ENCODE measurements at regions not wholly inside any gene's neighbourhood (a gene's known extent, or its start where the extent isn't known, plus 50 kb on each side); places are given as distances from the start of the nearest gene placed in this dataset.

DNA sequence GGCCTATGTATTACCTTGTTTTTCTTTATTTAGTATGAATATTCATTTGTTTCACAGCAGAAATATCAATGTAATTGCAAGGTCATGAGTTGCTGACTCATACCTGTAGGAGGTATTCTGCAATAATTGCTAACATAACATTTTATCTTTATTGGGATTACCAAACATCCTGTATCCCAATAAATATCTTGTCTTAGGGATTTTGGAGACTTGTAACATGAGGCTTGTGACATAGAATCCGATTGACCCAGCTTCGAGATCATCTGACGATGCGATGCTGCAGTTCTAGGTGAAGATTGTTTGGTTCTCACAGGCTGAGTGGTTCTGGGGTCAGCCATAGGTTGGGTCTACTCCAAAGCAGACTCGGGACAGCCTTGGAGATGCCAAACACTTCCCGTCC is 133.4 kb upstream of the RND3 start (continued):
- TF ChIP-seq, protein P1, sequence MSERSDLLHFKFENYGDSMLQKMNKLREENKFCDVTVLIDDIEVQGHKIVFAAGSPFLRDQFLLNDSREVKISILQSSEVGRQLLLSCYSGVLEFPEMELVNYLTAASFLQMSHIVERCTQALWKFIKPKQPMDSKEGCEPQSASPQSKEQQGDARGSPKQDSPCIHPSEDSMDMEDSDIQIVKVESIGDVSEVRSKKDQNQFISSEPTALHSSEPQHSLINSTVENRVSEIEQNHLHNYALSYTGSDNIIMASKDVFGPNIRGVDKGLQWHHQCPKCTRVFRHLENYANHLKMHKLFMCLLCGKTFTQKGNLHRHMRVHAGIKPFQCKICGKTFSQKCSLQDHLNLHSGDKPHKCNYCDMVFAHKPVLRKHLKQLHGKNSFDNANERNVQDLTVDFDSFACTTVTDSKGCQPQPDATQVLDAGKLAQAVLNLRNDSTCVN (tag by site-specific recombination; optimal IDR thresholded peaks at IDR 0.05): no peak
- TF ChIP-seq ZNF18 (tag by site-specific recombination; IDR thresholded peaks at IDR 0.05) (no peak), SP7 (tag by site-specific recombination; IDR thresholded peaks at IDR 0.05) (no peak), ZNF138 (tag by site-specific recombination; IDR thresholded peaks at IDR 0.05; ENCODE audit: borderline replicate concordance) (no peak), SCRT2 (tag by site-specific recombination; IDR thresholded peaks at IDR 0.05) (peak; percentile 63), ZNF366 (tag by site-specific recombination; conservative IDR thresholded peaks at IDR 0.05) (peak; percentile 87), ZNF791 (tag by site-specific recombination; IDR thresholded peaks at IDR 0.05) (no peak), ZNF16 (tag by site-specific recombination; IDR thresholded peaks at IDR 0.05; ENCODE audit: low read depth) (no peak), ZNF548 (tag by site-specific recombination; IDR thresholded peaks at IDR 0.05) (no peak), ZNF843 (tag by site-specific recombination; IDR thresholded peaks at IDR 0.05) (peak; percentile 72), ZNF544 (tag by site-specific recombination; IDR thresholded peaks at IDR 0.05) (no peak), ZXDB (tag by site-specific recombination; IDR thresholded peaks at IDR 0.05) (0 out of 2 replicates have a peak, but pooled peaks have one; percentile 24), ZNF19 (tag by site-specific recombination; IDR thresholded peaks at IDR 0.05; ENCODE audit: low read depth) (no peak), ZNF175 (tag by site-specific recombination; IDR thresholded peaks at IDR 0.05) (no peak), SP3 (tag by site-specific recombination; IDR thresholded peaks at IDR 0.05) (no peak), ZNF10 (tag by site-specific recombination; IDR thresholded peaks at IDR 0.05) (no peak), KLF8 (tag by site-specific recombination; IDR thresholded peaks at IDR 0.05) (peak; percentile 72; the same call in 1 of the 2 replicates), WT1 (tag by site-specific recombination; IDR thresholded peaks at IDR 0.05) (no peak), HOXA7 (CRISPR knock-in tag; IDR thresholded peaks at IDR 0.05; ENCODE audit: borderline replicate concordance) (no peak), HOXD13 (CRISPR knock-in tag; IDR thresholded peaks at IDR 0.05; ENCODE audit: borderline replicate concordance) (0 out of 2 replicates have a peak, but pooled peaks have one; percentile 46), PRDM6 (tag by site-specific recombination; IDR thresholded peaks at IDR 0.05) (0 out of 2 replicates have a peak, but pooled peaks have one; percentile 22), ZNF664 (tag by site-specific recombination; IDR thresholded peaks at IDR 0.05) (no peak), HIC1 (tag by site-specific recombination; IDR thresholded peaks at IDR 0.05) (0 out of 2 replicates have a peak, but pooled peaks have one; percentile 46), ZNF324 (tag by site-specific recombination; IDR thresholded peaks at IDR 0.05) (no peak)
- TF ChIP-seq, protein P2, sequence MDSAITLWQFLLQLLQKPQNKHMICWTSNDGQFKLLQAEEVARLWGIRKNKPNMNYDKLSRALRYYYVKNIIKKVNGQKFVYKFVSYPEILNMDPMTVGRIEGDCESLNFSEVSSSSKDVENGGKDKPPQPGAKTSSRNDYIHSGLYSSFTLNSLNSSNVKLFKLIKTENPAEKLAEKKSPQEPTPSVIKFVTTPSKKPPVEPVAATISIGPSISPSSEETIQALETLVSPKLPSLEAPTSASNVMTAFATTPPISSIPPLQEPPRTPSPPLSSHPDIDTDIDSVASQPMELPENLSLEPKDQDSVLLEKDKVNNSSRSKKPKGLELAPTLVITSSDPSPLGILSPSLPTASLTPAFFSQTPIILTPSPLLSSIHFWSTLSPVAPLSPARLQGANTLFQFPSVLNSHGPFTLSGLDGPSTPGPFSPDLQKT (IDR thresholded peaks at IDR 0.05; ENCODE audit: borderline replicate concordance, low read depth, low read length): no peak
- TF ChIP-seq, protein P3, sequence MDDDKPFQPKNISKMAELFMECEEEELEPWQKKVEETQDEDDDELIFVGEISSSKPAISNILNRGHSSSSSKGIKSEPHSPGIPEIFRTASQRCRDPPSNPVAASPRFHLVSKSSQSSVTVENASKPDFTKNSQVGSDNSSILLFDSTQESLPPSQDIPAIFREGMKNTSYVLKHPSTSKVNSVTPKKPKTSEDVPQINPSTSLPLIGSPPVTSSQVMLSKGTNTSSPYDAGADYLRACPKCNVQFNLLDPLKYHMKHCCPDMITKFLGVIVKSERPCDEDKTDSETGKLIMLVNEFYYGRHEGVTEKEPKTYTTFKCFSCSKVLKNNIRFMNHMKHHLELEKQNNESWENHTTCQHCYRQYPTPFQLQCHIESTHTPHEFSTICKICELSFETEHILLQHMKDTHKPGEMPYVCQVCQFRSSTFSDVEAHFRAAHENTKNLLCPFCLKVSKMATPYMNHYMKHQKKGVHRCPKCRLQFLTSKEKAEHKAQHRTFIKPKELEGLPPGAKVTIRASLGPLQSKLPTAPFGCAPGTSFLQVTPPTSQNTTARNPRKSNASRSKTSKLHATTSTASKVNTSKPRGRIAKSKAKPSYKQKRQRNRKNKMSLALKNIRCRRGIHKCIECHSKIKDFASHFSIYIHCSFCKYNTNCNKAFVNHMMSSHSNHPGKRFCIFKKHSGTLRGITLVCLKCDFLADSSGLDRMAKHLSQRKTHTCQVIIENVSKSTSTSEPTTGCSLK (tag by site-specific recombination; IDR thresholded peaks at IDR 0.05): no peak

Data from HEK293 (cell line).